ENCODE measurements at regions not wholly inside any gene's neighbourhood (a gene's known extent, or its start where the extent isn't known, plus 50 kb on each side); places are given as distances from the start of the nearest gene placed in this dataset.
"Not testable (repeated sequence)": the region's sequence is repeated elsewhere in the genome, so short reads cannot be mapped to it uniquely, and the experiment has no call there.

DNA sequence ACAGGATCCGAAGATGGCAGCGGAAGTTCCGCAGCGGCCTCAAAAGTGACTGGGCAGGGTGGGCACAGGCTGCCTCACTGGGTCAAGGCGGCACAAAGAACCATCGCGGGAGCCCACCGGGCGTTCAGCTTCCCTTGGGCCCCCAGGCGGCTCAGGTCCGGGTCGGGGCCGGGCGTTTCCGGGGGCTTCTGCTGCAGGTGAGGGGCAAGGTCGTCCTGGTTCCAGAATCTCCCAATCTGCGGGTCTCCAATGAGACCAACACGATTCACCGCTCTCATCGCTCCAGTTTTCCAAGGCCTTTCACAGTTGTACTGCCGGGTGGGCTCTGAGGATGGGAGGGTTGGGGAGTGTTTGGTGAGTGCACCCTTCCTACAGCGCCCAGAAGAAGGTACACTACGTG lies 165.0 kb upstream of the NOTCH2NLA start:
- peaks cover 15% of the 10 kb centered on the region for H3K27me3 ChIP-seq
- not testable (repeated sequence) for H3K4me1 ChIP-seq (ENCODE audit: control insufficient read depth in 1 of 2, insufficient read depth in 1 of 2, low read depth in 1 of 2, low read length in 1 of 2); H3K9me3 ChIP-seq; H3K36me3 ChIP-seq; H3K4me3 ChIP-seq (ENCODE audit: low read depth in 1 of 2, low read length in 1 of 2); H3K27ac ChIP-seq

DNA sequence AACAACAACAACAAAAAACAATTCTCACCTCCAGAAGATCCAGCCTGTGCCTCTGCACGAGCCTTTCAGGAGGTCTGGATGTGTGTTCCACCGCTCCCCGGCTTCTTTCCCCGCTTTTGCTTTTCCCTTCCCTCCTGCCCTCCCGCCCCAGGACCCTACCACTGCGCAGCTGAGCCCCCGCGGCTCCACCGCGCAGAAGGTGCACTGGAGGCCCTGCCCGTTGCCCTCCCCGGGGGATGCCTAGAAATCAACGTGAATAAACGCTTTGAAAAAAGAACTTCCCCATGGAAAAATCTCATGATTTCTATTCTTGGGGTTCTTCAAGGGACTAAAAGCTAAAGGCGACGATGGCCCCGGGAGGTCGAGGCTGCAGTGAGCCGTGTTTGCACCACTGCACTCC lies 164.3 kb upstream of the NOTCH2NLA start:
- H3K9me3 ChIP-seq; H3K27ac ChIP-seq; H3K4me3 ChIP-seq (ENCODE audit: low read depth in 1 of 2, low read length in 1 of 2); H3K4me1 ChIP-seq (ENCODE audit: control insufficient read depth in 1 of 2, insufficient read depth in 1 of 2, low read depth in 1 of 2, low read length in 1 of 2); H3K36me3 ChIP-seq: not testable (repeated sequence)
- H3K27me3 ChIP-seq = peaks cover 15% of the 10 kb centered on the region

DNA sequence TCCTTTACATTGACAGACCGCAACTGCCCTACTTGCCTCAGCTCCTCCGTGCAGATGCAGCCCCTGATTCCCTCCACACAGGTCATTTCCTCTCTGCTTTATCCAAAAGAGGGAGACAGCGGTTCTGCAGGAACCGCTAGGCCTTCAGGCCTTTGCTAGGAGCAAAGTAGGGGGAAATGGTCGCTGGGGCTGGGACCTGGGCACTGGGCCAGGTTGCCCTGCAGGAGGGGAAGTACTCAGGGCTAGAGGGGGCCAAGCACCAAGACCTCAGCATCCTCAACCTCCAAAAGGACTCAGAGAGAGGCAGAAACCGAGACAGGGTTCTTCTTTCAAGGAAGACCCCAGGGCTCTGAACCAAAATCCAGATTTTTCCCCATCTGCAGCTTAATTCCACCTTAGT lies 160.4 kb upstream of the NOTCH2NLA start:
- peaks cover 13% of the 10 kb centered on the region for H3K27me3 ChIP-seq
- H3K9me3 ChIP-seq; H3K4me1 ChIP-seq (ENCODE audit: control insufficient read depth in 1 of 2, insufficient read depth in 1 of 2, low read depth in 1 of 2, low read length in 1 of 2); H3K36me3 ChIP-seq; H3K27ac ChIP-seq; H3K4me3 ChIP-seq (ENCODE audit: low read depth in 1 of 2, low read length in 1 of 2): not testable (repeated sequence)

DNA sequence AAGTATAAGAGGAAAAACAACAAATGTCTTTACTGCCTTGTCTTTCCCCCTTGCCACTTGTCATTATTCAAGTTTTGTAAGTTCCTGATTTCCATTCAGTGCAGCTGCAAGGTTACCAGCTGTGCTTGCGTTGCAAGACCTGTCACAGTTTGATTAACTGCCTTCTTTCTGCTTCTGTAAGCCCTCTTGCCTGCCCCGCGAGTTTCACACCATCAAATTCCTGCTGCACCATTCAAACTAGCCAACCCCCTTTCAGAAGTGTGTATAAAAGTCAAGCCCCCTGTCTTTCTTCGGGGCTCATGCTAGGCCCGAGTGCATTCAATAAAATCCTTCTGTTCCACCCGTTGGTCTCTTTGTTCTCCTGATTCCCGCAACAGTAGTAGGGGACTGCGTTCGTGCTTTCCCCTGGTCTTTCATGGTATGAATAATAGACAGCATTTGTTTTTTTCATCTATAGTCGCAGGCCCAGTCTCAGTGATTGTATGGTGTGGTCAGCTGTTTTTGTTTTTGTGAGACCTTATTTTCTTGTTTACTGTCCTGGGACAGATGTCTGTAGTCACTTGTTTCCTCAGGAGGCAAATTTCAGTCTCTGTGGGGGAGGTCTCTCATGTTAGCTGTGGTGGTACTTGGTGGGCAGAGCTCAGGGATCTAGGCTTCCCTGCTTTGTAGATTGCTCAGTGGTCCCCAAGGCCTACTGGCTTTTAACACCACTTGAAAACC lies 159.1 kb upstream of the NOTCH2NLA start:
- H3K4me1 ChIP-seq (ENCODE audit: control insufficient read depth in 1 of 2, insufficient read depth in 1 of 2, low read depth in 1 of 2, low read length in 1 of 2); H3K27me3 ChIP-seq; H3K36me3 ChIP-seq; H3K9me3 ChIP-seq: not testable (repeated sequence)
- Histone ChIP-seq H3K27ac (peak overlapping the region; percentile 94), H3K4me3 (ENCODE audit: low read depth in 1 of 2, low read length in 1 of 2) (peak overlapping the region; percentile 66)

DNA sequence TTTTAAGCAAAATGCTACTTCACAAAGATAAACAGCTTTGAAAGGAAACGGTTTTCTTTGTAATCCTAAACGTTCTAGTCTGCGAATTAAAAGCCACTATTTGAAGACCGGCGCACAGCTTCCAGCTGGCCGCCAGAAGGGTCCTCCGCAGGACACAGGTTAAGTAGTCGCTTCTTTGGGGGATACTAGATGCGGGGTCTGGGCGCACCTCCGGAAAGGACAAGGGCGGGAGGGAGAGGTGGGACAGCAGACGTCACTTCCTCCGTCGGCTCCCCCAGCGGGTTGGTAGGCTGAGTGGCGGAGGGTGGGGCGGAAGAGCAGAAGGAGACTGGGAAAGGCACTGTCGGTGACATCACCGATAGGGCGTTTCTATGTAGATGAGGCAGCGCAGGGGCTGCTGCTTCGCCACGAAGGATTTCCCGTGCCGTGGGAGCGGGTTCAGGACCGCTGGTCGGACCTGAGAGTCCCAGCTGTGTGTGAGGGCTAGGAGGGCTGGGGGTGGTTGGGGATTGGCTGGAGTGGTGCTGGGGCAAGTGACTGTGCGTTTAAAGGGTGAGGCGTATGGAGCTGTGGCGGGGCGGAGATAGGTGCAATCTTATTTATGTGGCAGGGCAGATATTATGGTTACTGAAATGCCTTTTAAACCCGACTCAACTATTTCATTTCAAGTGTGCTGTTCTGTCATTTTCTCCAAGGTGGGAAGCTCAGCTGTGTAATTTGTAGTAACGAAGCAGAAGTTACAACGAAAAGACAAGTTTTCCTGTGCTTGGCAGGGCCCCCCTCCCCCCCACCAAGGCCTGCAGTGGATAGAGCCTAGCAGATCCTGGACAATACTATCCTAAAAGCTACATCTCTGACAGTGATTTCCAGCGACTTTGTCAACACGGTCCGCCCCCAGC lies 158.3 kb upstream of the NOTCH2NLA start:
- Histone ChIP-seq H3K4me3 (ENCODE audit: low read depth in 1 of 2, low read length in 1 of 2) (peak overlapping the region; percentile 66), H3K27ac (peak overlapping the region; percentile 94)
- H3K4me1 ChIP-seq (ENCODE audit: control insufficient read depth in 1 of 2, insufficient read depth in 1 of 2, low read depth in 1 of 2, low read length in 1 of 2); H3K36me3 ChIP-seq; H3K9me3 ChIP-seq; H3K27me3 ChIP-seq: not testable (repeated sequence)

DNA sequence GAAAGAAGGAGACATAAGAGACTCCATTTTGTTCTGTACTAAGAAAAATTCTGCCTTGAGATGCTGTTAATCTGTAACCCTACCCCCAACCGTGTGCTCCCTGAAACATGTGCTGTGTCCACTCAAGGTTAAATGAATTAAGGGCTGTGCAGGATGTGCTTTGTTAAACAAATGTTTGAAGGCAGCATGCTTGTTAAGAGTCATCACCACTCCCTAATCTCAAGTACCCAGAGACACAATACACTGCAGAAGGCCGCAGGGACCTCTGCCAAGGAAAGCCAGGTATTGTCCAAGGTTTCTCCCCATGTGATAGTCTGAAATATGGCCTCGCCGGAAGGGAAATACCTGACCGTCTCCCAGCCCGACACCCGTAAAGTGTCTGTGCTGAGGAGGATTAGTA lies 152.4 kb upstream of the NOTCH2NLA start:
- not testable (repeated sequence) for H3K4me1 ChIP-seq (ENCODE audit: control insufficient read depth in 1 of 2, insufficient read depth in 1 of 2, low read depth in 1 of 2, low read length in 1 of 2); H3K36me3 ChIP-seq; H3K27me3 ChIP-seq; H3K9me3 ChIP-seq; H3K4me3 ChIP-seq (ENCODE audit: low read depth in 1 of 2, low read length in 1 of 2)
- peak overlapping the region; percentile 10 for H3K27ac ChIP-seq

DNA sequence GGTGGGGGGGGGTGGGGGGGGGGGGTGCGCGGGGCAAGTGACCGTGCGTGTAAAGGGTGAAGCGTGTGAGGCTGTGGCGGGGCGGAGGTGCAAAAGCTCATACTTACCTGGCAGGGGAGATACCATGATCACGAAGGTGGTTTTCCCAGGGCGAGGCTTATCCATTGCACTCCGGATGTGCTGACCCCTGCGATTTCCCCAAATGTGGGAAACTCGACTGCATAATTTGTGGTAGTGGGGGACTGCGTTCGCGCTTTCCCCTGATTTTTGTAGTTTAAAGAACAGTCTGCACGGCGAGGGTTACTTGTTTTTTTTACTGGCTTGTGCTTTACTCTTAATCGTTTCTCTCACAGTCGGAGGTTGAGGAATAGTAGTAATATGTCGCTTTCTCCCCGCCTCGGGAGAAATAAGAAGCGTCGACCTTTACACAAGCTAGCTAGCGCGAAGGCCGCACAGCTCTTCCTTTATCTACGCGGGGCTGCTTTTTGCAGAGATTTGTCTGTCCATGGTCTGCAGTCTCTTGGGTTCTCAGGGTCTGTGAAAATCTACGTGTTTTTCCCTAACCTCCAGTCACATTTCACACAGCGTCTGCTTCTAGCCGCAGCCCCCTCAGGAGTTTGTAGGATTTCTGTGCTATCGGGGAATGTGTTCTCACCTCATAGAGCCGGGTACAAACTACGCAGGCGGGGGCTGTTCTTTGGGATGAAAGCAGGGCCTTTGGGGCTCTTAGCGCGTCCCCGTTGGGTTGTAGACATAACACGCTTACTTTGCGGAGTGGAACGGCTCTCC lies 148.1 kb upstream of the NOTCH2NLA start:
- Histone ChIP-seq H3K4me3 (ENCODE audit: low read depth in 1 of 2, low read length in 1 of 2) (peak overlapping the region; percentile 62 to 66), H3K27ac (peak overlapping the region; percentile 89)
- H3K27me3 ChIP-seq; H3K9me3 ChIP-seq; H3K4me1 ChIP-seq (ENCODE audit: control insufficient read depth in 1 of 2, insufficient read depth in 1 of 2, low read depth in 1 of 2, low read length in 1 of 2); H3K36me3 ChIP-seq: not testable (repeated sequence)

DNA sequence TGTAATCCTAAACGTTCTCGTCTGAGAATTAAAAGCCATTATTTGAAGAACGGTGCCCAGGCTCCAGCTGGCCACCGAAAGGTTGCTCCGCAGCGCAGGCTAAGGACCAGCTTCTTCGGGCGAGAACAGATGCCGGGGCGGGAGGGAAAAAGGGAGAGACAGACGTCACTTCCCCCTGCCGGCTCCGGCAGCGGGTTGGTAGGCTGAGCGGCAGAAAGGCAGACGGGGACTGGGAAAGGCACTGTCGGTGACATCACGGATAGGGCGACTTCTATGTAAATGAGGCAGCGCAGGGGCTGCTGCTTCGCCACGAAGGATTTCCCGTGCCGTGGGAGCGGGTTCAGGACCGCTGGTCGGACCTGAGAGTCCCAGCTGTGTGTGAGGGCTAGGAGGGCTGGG lies 147.5 kb upstream of the NOTCH2NLA start:
- Histone ChIP-seq H3K27ac (peak overlapping the region; percentile 89), H3K4me3 (ENCODE audit: low read depth in 1 of 2, low read length in 1 of 2) (peak overlapping the region; percentile 46 to 62)
- not testable (repeated sequence) for H3K36me3 ChIP-seq; H3K4me1 ChIP-seq (ENCODE audit: control insufficient read depth in 1 of 2, insufficient read depth in 1 of 2, low read depth in 1 of 2, low read length in 1 of 2); H3K9me3 ChIP-seq; H3K27me3 ChIP-seq

DNA sequence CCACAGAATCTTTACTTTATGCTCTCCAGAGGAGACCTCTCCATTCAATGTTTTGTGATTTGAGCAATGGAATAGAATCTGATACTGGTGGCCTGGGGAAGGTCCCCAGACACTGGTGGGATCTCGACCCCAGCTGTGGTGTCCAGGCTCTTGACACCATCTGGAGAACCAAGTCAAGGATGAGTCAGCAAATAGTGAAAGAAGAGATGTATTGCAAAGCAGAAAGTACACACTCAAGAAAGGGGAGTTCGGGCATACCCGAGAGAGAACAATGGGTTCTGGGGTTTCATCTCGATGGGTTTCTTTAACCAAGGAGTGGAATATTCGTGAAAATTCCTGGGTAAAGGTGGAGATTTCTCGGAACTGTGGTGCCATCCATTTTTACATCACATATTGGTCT lies 146.3 kb upstream of the NOTCH2NLA start:
- H3K9me3 ChIP-seq; H3K27ac ChIP-seq; H3K36me3 ChIP-seq; H3K27me3 ChIP-seq; H3K4me3 ChIP-seq (ENCODE audit: low read depth in 1 of 2, low read length in 1 of 2): not testable (repeated sequence)
- H3K4me1 ChIP-seq (ENCODE audit: control insufficient read depth in 1 of 2, insufficient read depth in 1 of 2, low read depth in 1 of 2, low read length in 1 of 2) = peaks cover 6 to 10% of the 10 kb centered on the region in 2 experiments

DNA sequence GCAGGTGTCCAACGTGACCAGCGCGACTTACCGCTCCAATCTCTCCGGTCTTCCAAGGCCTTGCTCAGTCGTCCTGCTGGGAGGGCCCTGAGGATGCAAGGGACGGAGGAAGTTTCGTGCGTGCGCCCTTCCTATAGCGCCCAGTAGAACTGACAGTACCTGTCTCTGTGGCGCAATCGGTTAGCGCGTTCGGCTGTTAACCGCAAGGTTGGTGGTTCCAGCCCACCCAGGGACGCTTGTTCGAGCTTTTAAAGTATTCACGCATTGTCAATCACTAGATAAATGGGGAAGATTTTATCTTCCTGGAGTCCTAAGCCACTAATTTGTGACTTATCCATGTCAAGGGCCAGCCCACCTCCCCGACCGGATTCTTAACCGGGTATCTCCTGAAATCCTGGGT lies 141.1 kb upstream of the NOTCH2NLA start:
- not testable (repeated sequence) for H3K4me1 ChIP-seq (ENCODE audit: control insufficient read depth in 1 of 2, insufficient read depth in 1 of 2, low read depth in 1 of 2, low read length in 1 of 2); H3K27me3 ChIP-seq; H3K36me3 ChIP-seq; H3K9me3 ChIP-seq
- peak overlapping the region; percentile 76 for H3K27ac ChIP-seq
- H3K4me3 ChIP-seq (ENCODE audit: low read depth in 1 of 2, low read length in 1 of 2) = peak overlapping the region; percentile 52 to 60

DNA sequence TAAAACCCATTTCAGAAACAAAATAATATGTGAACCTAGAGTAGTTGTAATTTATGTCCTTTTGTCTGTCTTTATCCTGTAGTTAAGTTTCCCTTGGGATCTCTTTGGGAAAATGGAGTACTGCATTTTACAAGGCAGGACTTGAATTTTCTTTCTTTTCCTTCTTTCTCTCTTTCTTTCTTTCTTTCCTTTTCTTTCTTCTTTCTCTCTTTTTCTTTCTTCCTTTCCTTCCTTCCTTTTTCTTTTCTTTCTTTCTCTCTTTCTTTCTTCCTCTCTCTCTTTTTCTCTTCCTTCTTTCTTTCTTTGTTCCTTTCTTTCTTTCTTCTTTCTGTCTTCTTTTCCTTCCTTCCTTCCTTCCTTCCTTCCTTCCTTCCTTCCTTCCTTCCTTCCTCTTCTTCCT lies 126.6 kb upstream of the NOTCH2NLA start:
- H3K27ac ChIP-seq; H3K27me3 ChIP-seq; H3K9me3 ChIP-seq; H3K4me3 ChIP-seq (ENCODE audit: low read depth in 1 of 2, low read length in 1 of 2); H3K4me1 ChIP-seq (ENCODE audit: control insufficient read depth in 1 of 2, insufficient read depth in 1 of 2, low read depth in 1 of 2, low read length in 1 of 2); H3K36me3 ChIP-seq: not testable (repeated sequence)

DNA sequence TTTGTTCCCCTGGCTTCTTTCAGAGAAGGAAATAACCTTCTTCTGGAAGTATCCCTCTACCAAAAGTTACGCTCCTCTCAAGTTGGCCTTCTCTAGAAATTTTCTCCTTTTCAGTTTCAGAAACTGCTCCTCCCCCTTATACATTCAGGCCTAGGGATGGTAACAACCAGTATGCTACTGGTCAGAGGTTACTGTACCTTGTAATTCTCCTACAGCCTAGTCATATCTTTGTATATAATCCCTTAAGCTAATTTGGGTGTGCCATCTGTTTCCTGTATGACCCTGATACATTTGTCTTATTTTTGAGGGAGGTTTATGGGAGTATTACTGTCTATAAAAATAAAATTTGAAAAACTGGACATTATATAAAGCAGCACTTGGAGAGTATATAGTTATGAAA lies 98.0 kb upstream of the NOTCH2NLA start:
- H3K4me3 ChIP-seq (ENCODE audit: low read depth in 1 of 2, low read length in 1 of 2); H3K4me1 ChIP-seq (ENCODE audit: control insufficient read depth in 1 of 2, insufficient read depth in 1 of 2, low read depth in 1 of 2, low read length in 1 of 2); H3K27ac ChIP-seq; H3K36me3 ChIP-seq; H3K9me3 ChIP-seq; H3K27me3 ChIP-seq: not testable (repeated sequence)

DNA sequence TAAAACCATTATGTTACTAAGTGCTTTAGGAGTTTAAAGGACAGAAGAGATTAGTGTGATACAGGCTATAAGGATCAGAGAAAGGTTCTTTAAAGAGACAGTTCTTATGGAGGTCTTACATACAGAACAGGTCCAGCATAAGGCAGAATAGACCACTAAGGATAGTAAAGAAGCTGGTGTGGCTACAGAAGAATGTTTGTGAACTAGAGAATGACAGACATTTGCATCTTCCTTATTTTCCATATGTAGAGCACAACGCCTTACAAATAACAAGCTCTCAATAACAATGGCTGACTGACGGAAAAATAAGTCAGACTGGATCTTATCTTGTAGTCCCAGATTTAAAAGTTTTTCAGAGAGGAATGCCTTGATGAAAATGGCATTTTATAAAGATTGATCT lies 95.6 kb upstream of the NOTCH2NLA start:
- not testable (repeated sequence) for H3K27me3 ChIP-seq; H3K9me3 ChIP-seq; H3K4me1 ChIP-seq (ENCODE audit: control insufficient read depth in 1 of 2, insufficient read depth in 1 of 2, low read depth in 1 of 2, low read length in 1 of 2); H3K4me3 ChIP-seq (ENCODE audit: low read depth in 1 of 2, low read length in 1 of 2); H3K27ac ChIP-seq; H3K36me3 ChIP-seq

All from neutrophil (primary cell).